SK-MEL-5 (cell line): ENCODE measurements at regions not wholly inside any gene's neighbourhood (a gene's known extent, or its start where the extent isn't known, plus 50 kb on each side); places are given as distances from the start of the nearest gene placed in this dataset.
"Not testable (repeated sequence)": the region's sequence is repeated elsewhere in the genome, so short reads cannot be mapped to it uniquely, and the experiment has no call there.

Source experiments
- DNase-seq: peaks from one replicate; pipeline ENCODE4 v3.0.0-alpha.2; 2016; ENCODE audit warnings: low read depth, low spot score
- in situ Hi-C: cut with HindIII; loops from 2 replicates; pipeline ENCODE4 v1.10.0; 2016; ENCODE audit warnings: low sequenced_read_pairs, high pct_unique_total_duplicates, low pct_unique_long_range_greater_than_20kb

DNA sequence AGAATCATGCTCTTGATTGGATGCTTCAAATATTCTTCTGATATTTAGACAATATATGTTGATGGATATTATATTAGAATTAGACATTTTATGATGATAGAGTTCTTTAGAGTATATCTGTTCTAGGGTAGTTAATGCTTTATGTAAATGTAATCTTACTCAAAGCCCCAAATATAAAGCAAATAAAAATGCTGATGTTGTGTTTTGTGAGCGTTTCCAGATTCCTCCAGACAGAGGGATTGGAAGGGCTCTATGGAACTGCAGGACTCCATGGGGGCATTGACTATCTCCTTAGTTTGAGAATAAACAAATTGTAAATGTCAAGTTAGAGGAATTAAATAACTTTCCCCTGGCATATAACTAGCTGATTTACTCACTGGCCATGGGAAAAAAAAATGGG is 184.5 kb downstream of the MRPS30 start:
- no peak for DNase-seq
- in situ Hi-C loops: no loop called here

GRCh38 chr5:44997506-44997905 is 188.8 kb downstream of the MRPS30 start:
- in situ Hi-C loops: no loop called here
- DNase-seq: no peak

DNA sequence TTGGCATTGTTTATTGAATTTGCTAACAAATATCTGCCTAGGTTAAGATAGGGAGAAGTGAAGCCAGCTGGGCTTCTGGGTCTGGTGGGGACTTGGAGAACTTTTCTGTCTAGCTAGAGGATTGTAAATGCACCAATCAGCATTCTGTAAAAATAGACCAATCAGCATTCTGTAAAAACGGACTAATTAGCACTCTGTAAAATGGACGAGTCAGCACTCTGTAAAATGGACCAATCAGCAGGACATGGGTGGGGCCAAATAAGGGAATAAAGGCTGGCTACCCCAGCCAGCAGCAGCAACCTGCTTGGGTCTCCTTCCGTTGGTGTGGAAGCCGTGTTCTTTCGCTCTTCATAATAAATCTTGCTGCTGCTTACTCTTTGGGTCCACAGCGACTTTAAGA is 198.4 kb downstream of the MRPS30 start:
- DNase-seq, in situ Hi-C loops: not testable (repeated sequence)

DNA sequence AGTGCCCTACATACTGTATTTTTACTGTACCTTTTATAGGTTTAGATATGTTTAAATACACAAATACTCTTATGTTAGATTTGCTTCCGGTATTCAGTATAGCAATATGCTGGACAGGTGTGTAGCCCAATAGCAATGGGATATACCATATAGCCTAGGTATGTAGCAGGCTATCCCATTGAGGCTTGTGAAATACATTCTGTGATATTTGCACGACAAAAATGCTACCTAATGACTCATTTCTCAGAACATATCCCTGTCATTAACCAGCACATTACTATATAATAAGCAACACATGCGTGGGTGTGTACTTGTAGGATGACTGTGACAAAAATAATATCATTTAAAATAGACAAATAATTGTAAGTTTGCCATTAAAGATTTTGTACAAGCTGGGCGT is 208.8 kb downstream of the MRPS30 start:
- no peak for DNase-seq
- in situ Hi-C loops: no loop called here

DNA sequence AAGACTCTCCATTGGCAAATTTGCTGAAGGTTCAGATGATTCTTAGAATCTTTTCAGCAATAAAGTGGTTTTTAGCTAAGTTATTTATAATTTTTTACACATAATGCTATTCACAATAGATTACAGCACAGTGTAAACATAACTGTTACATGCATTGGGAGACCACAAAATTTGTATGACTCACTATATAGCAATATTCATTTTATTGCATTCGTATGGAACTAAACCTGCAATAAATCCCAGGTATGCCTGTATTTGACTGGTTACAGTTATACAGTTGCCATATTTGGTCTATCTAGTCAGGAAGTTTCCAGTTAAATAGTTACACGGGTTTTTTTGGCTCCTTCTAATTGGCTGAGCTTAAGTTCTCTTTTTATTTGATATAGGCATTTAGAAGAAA is 220.8 kb downstream of the MRPS30 start:
- no peak for DNase-seq
- in situ Hi-C loops: no loop called here

DNA sequence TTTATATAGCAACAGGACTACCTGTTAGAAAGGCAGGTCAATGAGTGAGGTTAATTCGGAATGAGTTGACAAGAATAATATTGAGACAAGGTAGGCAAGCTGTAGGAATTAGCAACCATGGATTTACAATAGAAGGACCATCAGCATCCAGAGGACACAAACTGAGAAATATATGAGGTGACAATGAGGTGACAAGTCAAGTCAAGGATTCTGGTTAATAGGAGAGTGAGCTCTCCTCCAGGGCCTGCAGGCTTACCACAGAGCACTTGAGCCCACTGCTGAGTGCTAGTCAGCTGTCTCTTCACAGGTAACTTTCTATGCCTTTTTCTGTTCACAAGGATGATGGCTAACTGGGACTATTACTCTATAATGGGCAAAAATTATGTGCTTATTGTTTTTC is 227.2 kb downstream of the MRPS30 start:
- no peak for DNase-seq
- in situ Hi-C loops: no loop called here

DNA sequence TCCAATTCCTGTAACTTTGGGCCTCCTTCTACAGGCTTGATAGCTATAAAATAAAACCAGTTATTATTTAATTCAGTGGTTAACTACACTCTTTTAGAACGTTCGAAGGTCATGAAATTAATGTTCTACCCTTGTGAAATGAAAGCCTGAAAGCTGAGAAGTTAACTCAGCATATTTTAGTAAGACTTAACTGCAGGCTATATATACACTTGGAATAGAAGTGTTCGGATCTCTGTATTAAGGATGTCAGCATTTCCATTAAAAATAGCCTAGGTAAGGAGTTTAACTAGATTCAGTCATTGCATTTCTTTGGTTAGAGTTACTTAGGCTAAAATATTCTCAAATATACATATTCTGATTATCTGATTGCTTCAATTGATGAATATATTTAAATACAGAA is 229.2 kb downstream of the MRPS30 start:
- in situ Hi-C loops: no loop called here
- no peak for DNase-seq

GRCh38 chr5:45038366-45038987 is 229.7 kb downstream of the MRPS30 start:
- DNase-seq: peak; percentile 81
- in situ Hi-C loops: no loop called here

DNA sequence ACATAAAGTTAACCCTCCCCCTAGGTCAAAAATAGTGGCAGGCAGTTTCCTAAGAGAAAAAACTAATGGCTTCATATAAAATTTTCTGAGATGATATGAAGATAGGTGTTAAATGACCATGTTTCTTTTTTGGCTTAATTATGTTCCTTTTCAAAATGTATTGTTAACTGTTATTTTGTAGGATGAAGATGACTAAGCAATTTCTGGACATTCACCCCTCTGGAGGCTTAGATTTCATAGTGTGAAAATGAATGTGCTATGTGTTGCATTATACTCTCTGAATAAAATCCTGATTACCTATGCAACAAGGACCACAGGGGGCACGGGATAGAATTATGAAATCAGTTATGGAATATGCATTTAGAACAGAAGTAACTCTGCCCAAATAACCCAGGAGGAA is 233.5 kb downstream of the MRPS30 start:
- in situ Hi-C loops: no loop called here
- no peak for DNase-seq

- DNase-seq: no peak
- in situ Hi-C loops: no loop called here
Measured at GRCh38 chr5:45057564-45057963, 248.8 kb downstream of the MRPS30 start.

- in situ Hi-C loops: no loop called here
- DNase-seq: no peak
Measured at GRCh38 chr5:45060724-45061123, 252.0 kb downstream of the MRPS30 start.

DNA sequence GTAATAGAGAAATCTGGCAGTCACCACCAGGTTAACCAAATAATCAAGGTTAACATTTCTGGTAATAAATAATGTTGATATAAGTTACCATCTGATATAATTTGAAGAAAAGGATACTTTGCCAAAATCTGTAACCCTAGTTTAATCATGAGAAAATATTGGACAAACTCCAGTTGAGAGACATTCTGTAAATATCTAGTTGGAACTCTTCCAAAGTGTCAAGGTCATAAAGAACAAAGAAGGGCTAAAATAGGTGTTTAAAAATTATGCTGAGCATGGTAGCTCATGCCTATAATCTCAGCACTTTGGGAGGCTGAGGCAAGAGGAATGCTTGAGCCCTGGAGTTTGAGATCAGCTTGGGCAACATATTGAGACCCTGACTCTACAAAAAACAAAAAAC is 253.3 kb downstream of the MRPS30 start:
- DNase-seq: no peak
- in situ Hi-C loops: no loop called here

GRCh38 chr5:45081082-45081481 is 272.3 kb downstream of the MRPS30 start:
- in situ Hi-C loops: no loop called here
- DNase-seq: no peak

GRCh38 chr5:45089870-45090269 is 281.1 kb downstream of the MRPS30 start:
- in situ Hi-C loops: no loop called here
- DNase-seq: no peak

DNA sequence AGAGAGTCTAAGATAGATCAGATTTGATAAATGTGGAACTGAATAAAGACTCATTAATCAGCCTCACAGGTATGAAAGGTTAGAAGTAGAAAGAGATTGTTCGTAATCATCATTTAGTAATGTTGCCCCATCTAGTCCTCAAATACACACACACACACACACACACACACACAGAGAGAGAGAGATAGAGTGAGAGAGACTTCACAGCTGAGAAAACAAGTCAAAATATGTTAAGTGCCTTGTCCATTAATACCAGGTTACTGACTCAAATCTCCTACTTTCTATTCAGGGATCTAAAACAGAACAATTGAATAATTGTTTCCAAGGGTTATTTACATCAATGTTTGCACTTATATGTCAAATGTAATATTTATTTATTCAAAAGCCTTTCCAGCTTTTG is 284.6 kb downstream of the MRPS30 start:
- DNase-seq: no peak
- in situ Hi-C loops: no loop called here

GRCh38 chr5:45094876-45095440 is 286.2 kb downstream of the MRPS30 start:
- in situ Hi-C loops: no loop called here
- no peak for DNase-seq

GRCh38 chr5:45098483-45098882 is 289.7 kb downstream of the MRPS30 start:
- in situ Hi-C loops: no loop called here
- DNase-seq: no peak

DNA sequence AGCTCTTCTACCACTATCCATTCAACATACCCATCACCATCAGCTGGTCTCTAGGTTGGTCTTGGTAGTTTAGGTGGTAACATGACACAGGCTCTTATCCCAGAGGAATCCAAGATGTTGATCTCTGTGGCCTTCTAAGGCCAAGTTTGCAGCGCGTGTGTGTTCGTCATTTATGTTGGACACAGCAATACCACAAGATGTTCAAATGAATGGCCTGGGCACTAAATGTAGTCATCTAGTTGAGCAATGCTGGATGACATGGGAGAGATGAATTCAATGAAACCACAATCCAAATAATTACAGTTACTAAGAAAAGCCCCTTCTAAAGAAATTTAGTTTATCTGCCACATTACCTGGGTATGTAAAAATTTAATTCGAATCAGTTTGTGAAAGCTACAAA is 292.4 kb downstream of the MRPS30 start:
- DNase-seq: no peak
- in situ Hi-C loops: no loop called here

GRCh38 chr5:45105491-45105994 is 296.8 kb downstream of the MRPS30 start:
- no peak for DNase-seq
- in situ Hi-C loops: no loop called here

DNA sequence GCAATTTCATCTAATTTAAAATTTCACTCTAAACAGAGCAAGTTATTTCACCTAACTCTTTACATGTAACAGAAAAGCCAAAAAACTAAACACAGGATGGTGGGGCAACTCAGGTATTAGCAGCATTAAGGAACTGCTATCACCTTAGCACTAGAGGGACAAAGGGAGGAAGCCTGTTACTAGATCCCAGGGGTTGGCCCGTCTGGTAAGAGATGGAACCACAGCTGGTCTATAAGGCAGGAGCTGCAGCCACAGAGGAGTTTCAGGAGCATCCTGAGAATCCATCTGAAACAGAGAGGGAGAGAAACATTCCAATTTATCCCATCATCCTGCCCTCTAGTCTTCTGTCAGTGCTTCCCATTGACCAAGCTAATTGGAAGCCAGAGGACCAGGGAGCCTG is 300.3 kb downstream of the MRPS30 start:
- in situ Hi-C loops: no loop called here
- no peak for DNase-seq
